Neural progenitor cell (in vitro differentiated cells): ENCODE measurements at regions not wholly inside any gene's neighbourhood (a gene's known extent, or its start where the extent isn't known, plus 50 kb on each side); places are given as distances from the start of the nearest gene placed in this dataset.

Source experiments
- DNase-seq: peaks from one replicate; pipeline ENCODE4 v3.0.0-alpha.2; 2016; ENCODE audit warnings: low spot score
- H2AFZ ChIP-seq: fragments of 200-600 bp; sonication (generic); replicated peaks from 2 replicates; pipeline ENCODE4 v1.6.1; 2016; ENCODE audit warnings: antibody characterized with exemption
- H3F3A ChIP-seq: fragments of 200-600 bp; sonication (generic); 2 replicates; pipeline ENCODE4 v1.6.1; 2016; ENCODE audit warnings: antibody characterized with exemption, low read depth
- H3K27ac ChIP-seq: fragments of 200-600 bp; sonication (generic); 2 replicates; pipeline ENCODE4 v1.5.1; 2016; ENCODE audit warnings: mild to moderate bottlenecking
- H3K27me3 ChIP-seq: fragments of 200-600 bp; sonication (generic); 2 replicates; pipeline ENCODE4 v1.6.1; 2016; ENCODE audit warnings: mild to moderate bottlenecking, moderate library complexity
- H3K36me3 ChIP-seq: fragments of 200-600 bp; sonication (generic); 2 replicates; pipeline ENCODE4 v1.5.1; 2016
- H3K4me1 ChIP-seq: fragments of 200-600 bp; sonication (generic); 2 replicates; pipeline ENCODE4 v1.6.1; 2016; ENCODE audit warnings: mixed run types
- H3K4me2 ChIP-seq: fragments of 200-600 bp; sonication (generic); 2 replicates; pipeline ENCODE4 v1.6.1; 2016
- H3K4me3 ChIP-seq: fragments of 200-600 bp; sonication (generic); 2 replicates; pipeline ENCODE4 v1.5.1; 2016
- H3K79me2 ChIP-seq: fragments of 200-600 bp; sonication (generic); 2 replicates; pipeline ENCODE4 v1.6.1; 2016; ENCODE audit warnings: low read depth
- H3K9ac ChIP-seq: fragments of 200-600 bp; sonication (generic); 2 replicates; pipeline ENCODE4 v1.6.1; 2016
- H3K9me3 ChIP-seq: fragments of 200-600 bp; sonication (generic); 2 replicates; pipeline ENCODE4 v1.5.1; 2016; ENCODE audit warnings: low read depth
- H4K20me1 ChIP-seq: fragments of 200-600 bp; sonication (generic); 2 replicates; pipeline ENCODE4 v1.6.1; 2016; ENCODE audit warnings: low read depth
- H3K27ac Mint-ChIP-seq: 3 replicates; pipeline ENCODE4 v1.8.0; 2021; ENCODE audit warnings: mixed read lengths
- H3K27me3 Mint-ChIP-seq: 2 replicates; pipeline ENCODE4 v1.8.0; 2022; ENCODE audit warnings: low read depth, mild to moderate bottlenecking, inconsistent platforms, moderate library complexity, mixed read lengths; ENCODE audit not compliant: insufficient read depth
- H3K36me3 Mint-ChIP-seq: 3 replicates; pipeline ENCODE4 v1.8.0; 2021; ENCODE audit warnings: mixed read lengths
- H3K4me1 Mint-ChIP-seq: 3 replicates; pipeline ENCODE4 v1.8.0; 2021; ENCODE audit warnings: mixed read lengths
- H3K4me3 Mint-ChIP-seq: 3 replicates; pipeline ENCODE4 v1.8.0; 2021; ENCODE audit warnings: mild to moderate bottlenecking, moderate library complexity, mixed read lengths
- H3K9me3 Mint-ChIP-seq: 3 replicates; pipeline ENCODE4 v1.8.0; 2020; ENCODE audit warnings: mixed read lengths
- CTCF ChIP-seq: fragments of 200-600 bp; sonication (generic); IDR thresholded peaks from 2 replicates; pipeline ENCODE4 v1.5.1; 2017; ENCODE audit warnings: antibody characterized with exemption, mild to moderate bottlenecking
- EZH2 ChIP-seq: fragments of 200-600 bp; sonication (generic); IDR thresholded peaks from 2 replicates; pipeline ENCODE4 v1.6.1; 2017; ENCODE audit warnings: antibody characterized with exemption, mild to moderate bottlenecking, moderate library complexity
- EZH2phosphoT487 ChIP-seq: fragments of 200-600 bp; sonication (generic); IDR thresholded peaks from 2 replicates; pipeline ENCODE4 v1.6.1; 2017; ENCODE audit warnings: antibody characterized with exemption

GRCh38 chr14:101019541-101019940, 116.0 kb upstream of the RTL1 start:
- H3K27me3 ChIP-seq: no peaks in the 10 kb centered on the region
- TF ChIP-seq EZH2phosphoT487: no peak
- no peak for TF ChIP-seq CTCF
- no peak for TF ChIP-seq EZH2
- no peak overlapping the region for H3K9ac ChIP-seq
- no peak overlapping the region for H3K27ac ChIP-seq
- H3K9me3 ChIP-seq: no peaks in the 10 kb centered on the region
- Mint-ChIP-seq H3K4me3 (no peak overlapping the region), H3K27ac (no peak overlapping the region), H3K36me3 (no peaks in the 10 kb centered on the region), H3K27me3 (peaks cover 15% of the 10 kb centered on the region), H3K4me1 (no peaks in the 10 kb centered on the region), H3K9me3 (peaks cover 7% of the 10 kb centered on the region)
- H3K36me3 ChIP-seq: no peaks in the 10 kb centered on the region
- no peak for DNase-seq
- no peak overlapping the region for H3K4me2 ChIP-seq
- H2AFZ ChIP-seq: no peak overlapping the region
- no peaks in the 10 kb centered on the region for H3F3A ChIP-seq
- H4K20me1 ChIP-seq: no peaks in the 10 kb centered on the region
- no peaks in the 10 kb centered on the region for H3K79me2 ChIP-seq
- H3K4me3 ChIP-seq: no peak overlapping the region
- H3K4me1 ChIP-seq: no peaks in the 10 kb centered on the region

GRCh38 chr14:101019990-101020710, 116.6 kb upstream of the RTL1 start:
- DNase-seq: no peak
- Mint-ChIP-seq H3K27ac (no peak overlapping the region), H3K4me3 (no peak overlapping the region), H3K4me1 (no peaks in the 10 kb centered on the region), H3K36me3 (no peaks in the 10 kb centered on the region), H3K9me3 (peaks cover 7% of the 10 kb centered on the region), H3K27me3 (peaks cover 15% of the 10 kb centered on the region)
- H3F3A ChIP-seq: no peaks in the 10 kb centered on the region
- H3K27ac ChIP-seq: no peak overlapping the region
- H3K9ac ChIP-seq: no peak overlapping the region
- H3K36me3 ChIP-seq: no peaks in the 10 kb centered on the region
- H3K4me1 ChIP-seq: no peaks in the 10 kb centered on the region
- no peaks in the 10 kb centered on the region for H3K79me2 ChIP-seq
- H3K4me3 ChIP-seq: no peak overlapping the region
- no peak overlapping the region for H2AFZ ChIP-seq
- H4K20me1 ChIP-seq: no peaks in the 10 kb centered on the region
- H3K9me3 ChIP-seq: no peaks in the 10 kb centered on the region
- no peak for TF ChIP-seq EZH2
- no peak for TF ChIP-seq CTCF
- TF ChIP-seq EZH2phosphoT487: no peak
- no peak overlapping the region for H3K4me2 ChIP-seq
- no peaks in the 10 kb centered on the region for H3K27me3 ChIP-seq

GRCh38 chr14:101020834-101021370, 117.4 kb upstream of the RTL1 start:
- Histone ChIP-seq H3K27me3 (no peaks in the 10 kb centered on the region), H3K4me1 (no peaks in the 10 kb centered on the region), H3K9me3 (no peaks in the 10 kb centered on the region), H4K20me1 (no peaks in the 10 kb centered on the region), H3K36me3 (no peaks in the 10 kb centered on the region), H3K27ac (no peak overlapping the region), H2AFZ (no peak overlapping the region), H3F3A (no peaks in the 10 kb centered on the region), H3K79me2 (no peaks in the 10 kb centered on the region), H3K9ac (no peak overlapping the region), H3K4me2 (no peak overlapping the region), H3K4me3 (no peak overlapping the region)
- no peak overlapping the region for H3K27ac Mint-ChIP-seq
- no peaks in the 10 kb centered on the region for H3K4me1 Mint-ChIP-seq
- DNase-seq: no peak
- peaks cover 15% of the 10 kb centered on the region for H3K27me3 Mint-ChIP-seq
- peaks cover 7% of the 10 kb centered on the region for H3K9me3 Mint-ChIP-seq
- TF ChIP-seq EZH2 (no peak), CTCF (no peak), EZH2phosphoT487 (no peak)
- no peaks in the 10 kb centered on the region for H3K36me3 Mint-ChIP-seq
- no peak overlapping the region for H3K4me3 Mint-ChIP-seq
